GM10266 (cell line): ENCODE measurements at regions not wholly inside any gene's neighbourhood (a gene's known extent, or its start where the extent isn't known, plus 50 kb on each side); places are given as distances from the start of the nearest gene placed in this dataset.

Experiments
- DNase-seq: peaks from one replicate; pipeline ENCODE4 v3.0.0; 2012; ENCODE audit errors: extremely low spot score
- TF ChIP-seq, protein P1 (sequence below): IDR thresholded peaks from 2 replicates; pipeline ENCODE4 v1.5.1; 2012; ENCODE audit warnings: mild to moderate bottlenecking, low read depth; ENCODE audit not compliant: control insufficient read depth, insufficient read depth; ENCODE audit errors: missing control alignments

DNA sequence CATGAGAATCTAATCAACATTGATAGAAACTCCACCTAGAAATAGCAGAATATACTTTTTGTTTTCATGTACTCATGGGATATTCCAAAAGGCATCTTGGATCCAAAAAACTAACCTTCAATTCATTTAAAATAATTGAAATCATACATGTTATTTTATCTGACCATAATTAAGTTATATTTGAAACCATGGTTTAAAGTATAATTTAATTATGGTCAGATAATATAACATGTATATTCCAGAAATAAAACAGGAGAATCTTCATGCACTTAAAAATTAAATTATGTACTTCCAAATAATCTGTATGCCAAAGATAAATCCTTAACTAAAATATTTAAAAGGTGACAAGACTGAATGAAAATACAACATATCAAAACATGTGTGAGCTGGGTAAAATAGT is 651.3 kb upstream of the LINC00305 start:
- DNase-seq = no peak
- TF ChIP-seq, protein P1, sequence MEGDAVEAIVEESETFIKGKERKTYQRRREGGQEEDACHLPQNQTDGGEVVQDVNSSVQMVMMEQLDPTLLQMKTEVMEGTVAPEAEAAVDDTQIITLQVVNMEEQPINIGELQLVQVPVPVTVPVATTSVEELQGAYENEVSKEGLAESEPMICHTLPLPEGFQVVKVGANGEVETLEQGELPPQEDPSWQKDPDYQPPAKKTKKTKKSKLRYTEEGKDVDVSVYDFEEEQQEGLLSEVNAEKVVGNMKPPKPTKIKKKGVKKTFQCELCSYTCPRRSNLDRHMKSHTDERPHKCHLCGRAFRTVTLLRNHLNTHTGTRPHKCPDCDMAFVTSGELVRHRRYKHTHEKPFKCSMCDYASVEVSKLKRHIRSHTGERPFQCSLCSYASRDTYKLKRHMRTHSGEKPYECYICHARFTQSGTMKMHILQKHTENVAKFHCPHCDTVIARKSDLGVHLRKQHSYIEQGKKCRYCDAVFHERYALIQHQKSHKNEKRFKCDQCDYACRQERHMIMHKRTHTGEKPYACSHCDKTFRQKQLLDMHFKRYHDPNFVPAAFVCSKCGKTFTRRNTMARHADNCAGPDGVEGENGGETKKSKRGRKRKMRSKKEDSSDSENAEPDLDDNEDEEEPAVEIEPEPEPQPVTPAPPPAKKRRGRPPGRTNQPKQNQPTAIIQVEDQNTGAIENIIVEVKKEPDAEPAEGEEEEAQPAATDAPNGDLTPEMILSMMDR = no peak

DNA sequence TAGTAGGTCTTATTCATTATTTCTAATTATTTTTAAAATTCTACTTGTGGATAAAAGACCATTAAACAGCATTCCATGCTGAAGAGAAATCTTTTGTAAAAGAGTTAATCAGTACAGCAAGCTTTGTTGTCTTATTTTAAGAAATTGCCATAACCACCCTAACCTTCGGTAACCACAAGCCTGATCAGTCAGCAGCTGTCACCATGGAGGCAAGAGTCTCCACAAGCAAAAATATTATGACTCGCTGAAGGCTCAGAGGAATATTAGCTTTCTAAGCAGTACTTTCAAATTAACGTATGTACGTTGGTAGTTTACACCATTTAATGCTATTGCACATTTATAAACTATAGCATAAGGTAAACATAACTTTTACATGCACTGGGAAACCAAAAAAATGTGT is 650.5 kb upstream of the LINC00305 start:
- no peak for DNase-seq
- TF ChIP-seq, protein P1 = no peak

DNA sequence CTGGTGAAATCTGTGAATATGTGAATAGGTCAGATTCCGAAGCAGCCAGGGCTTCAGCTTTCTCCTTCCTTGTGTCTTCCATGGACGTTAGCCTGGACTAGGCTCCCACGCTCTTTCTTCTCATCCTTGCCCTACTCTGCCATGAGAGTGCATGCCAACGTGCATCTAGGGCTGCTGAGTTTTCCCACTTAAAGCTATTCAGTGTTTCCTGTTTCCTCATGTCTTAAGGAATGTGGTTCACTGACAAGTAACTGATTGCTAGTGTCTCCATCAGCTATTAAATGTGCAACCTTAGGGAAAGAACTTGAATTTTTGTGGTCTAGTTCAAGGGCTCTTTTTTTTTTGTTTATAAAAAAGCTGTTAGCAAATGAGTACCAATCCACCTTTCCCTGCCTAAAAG is 642.3 kb upstream of the LINC00305 start:
- TF ChIP-seq, protein P1 = no peak
- no peak for DNase-seq

DNA sequence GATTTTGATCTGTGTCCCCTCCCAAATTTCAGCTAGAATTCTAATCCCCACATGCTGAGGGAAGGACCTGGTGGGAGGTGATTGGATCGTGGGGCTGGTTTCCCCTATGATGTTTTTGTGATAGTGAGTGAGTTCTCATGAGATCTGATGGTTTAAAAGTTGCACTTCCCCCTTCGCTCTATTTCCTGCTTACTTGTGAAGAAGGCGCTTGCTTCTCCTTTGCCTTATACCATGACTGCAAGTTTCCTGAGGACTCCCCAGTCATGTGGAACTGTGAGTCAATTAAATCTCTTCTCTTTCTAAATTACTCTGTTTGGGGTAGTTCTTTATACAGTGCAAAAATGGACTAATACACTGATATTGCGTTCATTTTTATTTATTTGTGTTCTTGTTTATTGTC is 636.8 kb upstream of the LINC00305 start:
- TF ChIP-seq, protein P1 = no peak
- DNase-seq = no peak

DNA sequence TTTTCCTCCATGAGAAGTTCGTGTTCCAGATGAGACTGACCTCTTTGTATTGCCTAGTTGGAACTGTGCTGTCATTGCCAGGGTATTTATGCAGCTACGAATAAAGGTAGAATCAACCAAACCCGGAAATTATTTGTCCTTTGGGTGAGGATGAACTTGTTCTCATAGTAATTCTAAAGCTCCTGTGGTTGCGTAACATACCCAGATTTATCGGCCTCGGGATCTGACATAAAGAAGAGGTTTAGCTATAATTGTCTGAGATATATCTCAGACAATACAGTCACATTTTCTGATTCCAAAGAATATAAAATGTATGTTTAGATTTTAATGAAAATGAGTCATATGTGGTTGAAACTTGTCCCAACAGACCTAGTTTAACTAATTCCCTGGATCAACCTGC is 628.7 kb upstream of the LINC00305 start:
- DNase-seq = no peak
- TF ChIP-seq, protein P1 = no peak

DNA sequence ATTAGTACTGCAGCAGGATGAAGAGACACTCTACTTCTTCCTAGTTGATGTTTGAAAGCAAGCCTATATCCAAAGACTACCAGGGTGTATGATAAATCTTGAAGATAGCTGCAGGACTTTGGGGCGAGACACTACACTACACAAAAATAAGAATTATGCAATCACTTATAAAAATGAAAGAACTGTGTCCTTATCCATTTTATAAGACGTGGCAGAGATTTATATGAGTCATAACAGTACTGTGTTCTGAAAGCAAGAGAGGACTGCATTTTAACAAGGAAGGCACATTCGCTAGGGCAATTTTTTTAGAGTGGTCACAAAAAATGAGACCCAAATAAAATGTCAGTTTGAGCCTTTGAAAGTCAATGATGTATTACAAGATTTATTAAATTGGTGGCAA is 617.0 kb upstream of the LINC00305 start:
- DNase-seq = no peak
- TF ChIP-seq, protein P1 = no peak

DNA sequence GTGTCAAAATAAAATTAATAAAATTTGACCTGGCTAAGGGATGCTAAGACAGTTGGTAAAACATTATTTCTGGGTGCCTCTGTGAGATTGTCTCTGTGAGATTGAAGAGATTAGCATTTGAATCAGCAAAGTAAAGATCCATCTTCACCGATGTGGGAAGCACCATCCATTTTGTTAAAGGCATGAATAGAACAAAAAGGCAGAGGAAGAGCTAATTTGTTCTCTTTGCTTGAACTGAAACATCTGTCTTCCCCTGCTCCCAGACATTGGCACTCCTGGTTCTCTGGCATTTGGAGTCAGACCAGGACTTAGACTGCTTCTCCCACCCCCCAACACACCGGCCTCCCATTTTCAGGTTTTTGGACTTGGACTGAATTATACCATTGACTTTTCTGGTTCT is 603.8 kb upstream of the LINC00305 start:
- DNase-seq = no peak
- TF ChIP-seq, protein P1 = no peak
